NB4 (cell line): ENCODE measurements at regions not wholly inside any gene's neighbourhood (a gene's known extent, or its start where the extent isn't known, plus 50 kb on each side); places are given as distances from the start of the nearest gene placed in this dataset.

Experiments used
- DNase-seq: peaks from one replicate; pipeline ENCODE4 v3.0.0; 2010; ENCODE audit warnings: low read depth
- H3K4me3 ChIP-seq: one replicate; pipeline ENCODE4 v1.5.1; 2011; ENCODE audit warnings: mild to moderate bottlenecking, low read depth, low read length, moderate library complexity
- MYC ChIP-seq: IDR thresholded peaks from 2 replicates; pipeline ENCODE4 v1.6.1; 2011; ENCODE audit warnings: low read depth, low read length
- POLR2A ChIP-seq: IDR thresholded peaks from 2 replicates; pipeline ENCODE4 v1.6.1; 2011; ENCODE audit warnings: mild to moderate bottlenecking; ENCODE audit not compliant: insufficient read length; ENCODE audit errors: extremely low read depth
- TF ChIP-seq, protein P1 (sequence below): IDR thresholded peaks from 2 replicates; pipeline ENCODE4 v1.6.1; 2011; ENCODE audit warnings: low read depth, low read length
- TF ChIP-seq, protein P2 (sequence below): IDR thresholded peaks from one replicate; pipeline ENCODE4 v1.5.1; 2012; ENCODE audit warnings: low read depth, low read length

DNA sequence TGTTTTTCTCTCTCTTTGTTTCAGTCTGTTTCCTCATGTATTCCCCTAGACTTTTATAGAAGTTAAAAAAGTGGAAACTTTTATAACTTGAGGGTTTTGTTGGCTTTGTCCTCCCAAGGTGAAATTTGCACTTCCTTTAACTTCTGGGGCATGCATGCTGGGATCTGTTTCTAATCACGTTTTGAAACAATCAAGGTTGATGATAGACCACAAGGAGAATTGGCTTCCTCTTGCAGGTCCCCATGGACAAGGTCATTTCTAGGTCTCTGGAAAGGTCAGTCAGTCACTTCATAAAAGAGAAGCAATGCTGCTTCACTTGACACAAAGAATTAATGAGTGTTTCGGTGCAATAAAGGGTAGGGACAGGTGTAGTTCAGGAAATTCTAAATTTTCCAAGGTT lies 811.8 kb upstream of the CELF2 start:
- no peak overlapping the region for H3K4me3 ChIP-seq
- TF ChIP-seq POLR2A (no peak), MYC (no peak)
- TF ChIP-seq, protein P1, sequence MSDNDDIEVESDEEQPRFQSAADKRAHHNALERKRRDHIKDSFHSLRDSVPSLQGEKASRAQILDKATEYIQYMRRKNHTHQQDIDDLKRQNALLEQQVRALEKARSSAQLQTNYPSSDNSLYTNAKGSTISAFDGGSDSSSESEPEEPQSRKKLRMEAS: no peak
- TF ChIP-seq, protein P2, sequence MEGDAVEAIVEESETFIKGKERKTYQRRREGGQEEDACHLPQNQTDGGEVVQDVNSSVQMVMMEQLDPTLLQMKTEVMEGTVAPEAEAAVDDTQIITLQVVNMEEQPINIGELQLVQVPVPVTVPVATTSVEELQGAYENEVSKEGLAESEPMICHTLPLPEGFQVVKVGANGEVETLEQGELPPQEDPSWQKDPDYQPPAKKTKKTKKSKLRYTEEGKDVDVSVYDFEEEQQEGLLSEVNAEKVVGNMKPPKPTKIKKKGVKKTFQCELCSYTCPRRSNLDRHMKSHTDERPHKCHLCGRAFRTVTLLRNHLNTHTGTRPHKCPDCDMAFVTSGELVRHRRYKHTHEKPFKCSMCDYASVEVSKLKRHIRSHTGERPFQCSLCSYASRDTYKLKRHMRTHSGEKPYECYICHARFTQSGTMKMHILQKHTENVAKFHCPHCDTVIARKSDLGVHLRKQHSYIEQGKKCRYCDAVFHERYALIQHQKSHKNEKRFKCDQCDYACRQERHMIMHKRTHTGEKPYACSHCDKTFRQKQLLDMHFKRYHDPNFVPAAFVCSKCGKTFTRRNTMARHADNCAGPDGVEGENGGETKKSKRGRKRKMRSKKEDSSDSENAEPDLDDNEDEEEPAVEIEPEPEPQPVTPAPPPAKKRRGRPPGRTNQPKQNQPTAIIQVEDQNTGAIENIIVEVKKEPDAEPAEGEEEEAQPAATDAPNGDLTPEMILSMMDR: no peak
- no peak for DNase-seq

DNA sequence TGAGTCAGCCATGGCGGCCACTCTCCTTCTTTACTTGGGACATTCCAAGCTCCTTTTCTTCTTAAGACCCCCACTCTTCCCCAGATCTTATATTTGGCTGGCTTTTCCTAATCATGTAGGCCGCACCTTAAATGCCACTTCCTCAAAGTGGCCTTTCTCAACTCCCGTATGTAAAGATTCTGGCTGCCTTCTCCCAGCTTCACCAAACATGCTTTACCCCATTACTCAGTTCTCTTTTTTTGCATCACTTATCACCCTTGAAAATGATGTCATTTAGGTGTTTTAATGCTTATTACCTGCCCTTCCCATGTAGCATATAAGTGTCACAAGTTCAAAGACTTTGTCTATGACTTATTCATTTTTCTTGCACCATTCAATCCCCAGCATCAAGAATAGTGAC lies 810.1 kb upstream of the CELF2 start:
- DNase-seq: no peak
- H3K4me3 ChIP-seq: no peak overlapping the region

DNA sequence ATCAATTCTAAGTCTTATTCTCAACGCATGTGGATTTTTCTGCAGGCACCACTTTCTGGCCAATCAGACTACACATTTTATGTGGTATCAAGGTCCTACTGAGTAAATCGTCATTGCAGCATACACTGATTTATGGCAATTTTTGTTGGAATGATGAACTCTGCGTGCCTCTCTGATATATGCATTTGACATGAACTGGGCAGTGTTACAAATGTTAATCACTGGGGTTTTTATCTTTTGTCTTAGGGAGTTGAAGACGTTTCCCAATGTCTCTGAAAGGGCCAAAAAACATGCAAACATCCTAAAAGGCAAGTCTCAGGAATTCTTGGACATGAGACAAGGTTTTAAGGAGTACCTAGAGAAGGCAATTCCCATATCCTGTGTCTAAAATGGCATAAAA lies 809.5 kb upstream of the CELF2 start:
- no peak for TF ChIP-seq MYC
- TF ChIP-seq, protein P2: no peak
- TF ChIP-seq, protein P1: no peak
- TF ChIP-seq POLR2A: no peak
- no peak for DNase-seq
- H3K4me3 ChIP-seq: no peak overlapping the region

More for the DNA sequence above, 810.1 kb upstream of the CELF2 start:
- TF ChIP-seq MYC: no peak
- no peak for TF ChIP-seq POLR2A
- TF ChIP-seq, protein P1: no peak
- TF ChIP-seq, protein P2: no peak

DNA sequence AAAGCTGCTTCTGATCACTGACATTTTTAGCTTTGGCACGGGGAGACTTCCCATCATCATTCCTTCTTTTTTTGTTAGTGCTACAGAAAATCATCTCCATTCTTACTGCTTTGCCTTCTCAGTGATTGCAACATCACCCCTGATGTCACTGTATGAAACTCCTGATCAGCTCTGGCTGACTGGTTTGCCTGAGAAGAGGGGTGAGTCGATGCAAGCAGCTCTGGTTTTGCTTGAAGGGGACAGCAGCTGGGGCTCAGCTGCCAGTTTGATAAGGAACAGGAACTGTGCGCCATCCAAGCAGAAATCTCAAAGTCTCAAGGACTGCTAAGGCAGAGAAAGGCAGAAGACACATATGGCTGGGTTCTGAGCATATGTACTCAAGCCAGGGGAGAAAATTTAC lies 808.5 kb upstream of the CELF2 start:
- H3K4me3 ChIP-seq: no peak overlapping the region
- peak; percentile 1 for DNase-seq
- TF ChIP-seq MYC (no peak), POLR2A (no peak)
- TF ChIP-seq, protein P1: no peak

DNA sequence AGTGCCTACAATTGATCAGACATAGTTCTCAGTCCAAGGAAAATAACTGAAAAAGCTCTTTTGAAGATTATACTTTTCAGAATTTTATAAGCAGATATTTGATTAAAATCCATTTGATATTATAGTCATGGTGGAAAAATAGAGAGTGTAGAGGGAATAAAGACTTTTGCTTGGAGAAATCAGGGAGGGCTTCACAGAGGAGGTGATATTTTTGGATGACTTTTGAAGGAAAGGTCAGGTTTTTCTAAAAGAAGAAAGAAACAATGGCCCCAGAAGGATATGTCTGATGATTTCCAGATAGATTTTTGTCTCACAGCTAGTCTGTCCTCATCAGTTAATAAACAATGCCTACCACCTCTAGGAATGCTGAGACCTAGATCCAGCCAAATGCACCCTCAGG lies 806.3 kb upstream of the CELF2 start:
- H3K4me3 ChIP-seq: no peak overlapping the region
- DNase-seq: no peak
- no peak for TF ChIP-seq MYC
- TF ChIP-seq, protein P2: no peak
- TF ChIP-seq, protein P1: no peak
- no peak for TF ChIP-seq POLR2A

DNA sequence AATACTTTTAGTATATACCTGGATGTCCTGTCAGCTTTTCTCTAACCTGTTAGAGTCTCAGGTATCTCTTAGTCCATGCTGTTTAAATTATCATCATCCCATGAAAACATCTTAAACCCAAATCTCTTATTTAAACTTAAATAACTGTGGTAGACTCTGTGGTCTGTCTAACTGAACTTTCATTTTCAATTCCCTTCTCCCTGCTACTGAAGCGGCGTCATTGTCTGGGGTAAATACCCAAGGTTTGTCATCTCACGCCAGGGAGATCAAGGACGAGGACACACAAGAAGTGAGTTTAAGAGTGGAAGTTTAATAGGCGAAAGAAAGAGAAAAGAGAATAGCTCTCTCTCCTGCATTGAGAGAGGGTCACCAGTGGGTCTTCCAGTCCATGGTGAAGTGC lies 804.4 kb upstream of the CELF2 start:
- H3K4me3 ChIP-seq: no peak overlapping the region
- TF ChIP-seq MYC (no peak), POLR2A (no peak)
- TF ChIP-seq, protein P2: no peak
- TF ChIP-seq, protein P1: no peak
- no peak for DNase-seq
